ENCODE measurements at regions not wholly inside any gene's neighbourhood (a gene's known extent, or its start where the extent isn't known, plus 50 kb on each side); places are given as distances from the start of the nearest gene placed in this dataset.
A peak's percentile ranks its signal among the peaks of the same experiment; 100 is the strongest.
"Not testable (repeated sequence)": the region's sequence is repeated elsewhere in the genome, so short reads cannot be mapped to it uniquely, and the experiment has no call there.

- DNase-seq (ENCODE audit: low read depth) = no peak
Observed at GRCh38 chr6:85016726-85017125, 252.3 kb upstream of the TBX18 start.

- DNase-seq (ENCODE audit: low read depth) = peak; percentile 69
Observed at GRCh38 chr6:85015396-85015990, 251.1 kb upstream of the TBX18 start.

- DNase-seq (ENCODE audit: low read depth) = no peak
Observed at GRCh38 chr6:85010865-85011264, 246.5 kb upstream of the TBX18 start.

- peak; percentile 40 for DNase-seq (ENCODE audit: low read depth)
Observed at GRCh38 chr6:85008296-85009009, 244.1 kb upstream of the TBX18 start.

- no peak for DNase-seq (ENCODE audit: low read depth)
Observed at GRCh38 chr6:85006362-85006761, 242.0 kb upstream of the TBX18 start.

GRCh38 chr6:85005494-85005893 lies 241.1 kb upstream of the TBX18 start:
- DNase-seq (ENCODE audit: low read depth) = no peak

GRCh38 chr6:85004361-85004995 lies 240.1 kb upstream of the TBX18 start:
- DNase-seq (ENCODE audit: low read depth) = no peak

GRCh38 chr6:85002847-85003246 lies 238.4 kb upstream of the TBX18 start:
- DNase-seq (ENCODE audit: low read depth) = no peak

- no peak for DNase-seq (ENCODE audit: low read depth)
Observed at GRCh38 chr6:85000001-85000400, 235.6 kb upstream of the TBX18 start.

- DNase-seq (ENCODE audit: low read depth) = no peak
Observed at GRCh38 chr6:84998223-84998622, 233.8 kb upstream of the TBX18 start.

GRCh38 chr6:84988766-84989165 lies 224.4 kb upstream of the TBX18 start:
- DNase-seq (ENCODE audit: low read depth) = peak; percentile 39

- not testable (repeated sequence) for DNase-seq (ENCODE audit: low read depth)
Observed at GRCh38 chr6:84985490-84985889, 221.1 kb upstream of the TBX18 start.

GRCh38 chr6:84979541-84979940 lies 215.1 kb upstream of the TBX18 start:
- peak; percentile 64 for DNase-seq (ENCODE audit: low read depth)

GRCh38 chr6:84977363-84977705 lies 212.9 kb upstream of the TBX18 start:
- no peak for DNase-seq (ENCODE audit: low read depth)

- DNase-seq (ENCODE audit: low read depth) = peak; percentile 29
Observed at GRCh38 chr6:84976526-84977362, 212.3 kb upstream of the TBX18 start.

- DNase-seq (ENCODE audit: low read depth) = no peak
Observed at GRCh38 chr6:84975316-84975715, 210.9 kb upstream of the TBX18 start.

- DNase-seq (ENCODE audit: low read depth) = no peak
Observed at GRCh38 chr6:84973606-84974005, 209.2 kb upstream of the TBX18 start.

GRCh38 chr6:84967965-84968364 lies 203.6 kb upstream of the TBX18 start:
- no peak for DNase-seq (ENCODE audit: low read depth)

GRCh38 chr6:84967389-84967788 lies 203.0 kb upstream of the TBX18 start:
- DNase-seq (ENCODE audit: low read depth) = peak; percentile 65

- no peak for DNase-seq (ENCODE audit: low read depth)
Observed at GRCh38 chr6:84953111-84953755, 188.8 kb upstream of the TBX18 start.

GRCh38 chr6:84944926-84945325 lies 180.5 kb upstream of the TBX18 start:
- DNase-seq (ENCODE audit: low read depth) = not testable (repeated sequence)

GRCh38 chr6:84943905-84944304 lies 179.5 kb upstream of the TBX18 start:
- DNase-seq (ENCODE audit: low read depth) = no peak
